ENCODE measurements at regions not wholly inside any gene's neighbourhood (a gene's known extent, or its start where the extent isn't known, plus 50 kb on each side); places are given as distances from the start of the nearest gene placed in this dataset. TPM values are rescaled to one million over a fixed set of nuclear protein-coding genes. Genes with fewer than 3 reads are reported as not detected.

- ATAC-seq: no peak
- intact Hi-C loops (cut with micrococcal nuclease): no loop called here
- no peak for DNase-seq
Measured at GRCh38 chr2:177154809-177155208, 57.8 kb upstream of the HNRNPA3 start.

DNA sequence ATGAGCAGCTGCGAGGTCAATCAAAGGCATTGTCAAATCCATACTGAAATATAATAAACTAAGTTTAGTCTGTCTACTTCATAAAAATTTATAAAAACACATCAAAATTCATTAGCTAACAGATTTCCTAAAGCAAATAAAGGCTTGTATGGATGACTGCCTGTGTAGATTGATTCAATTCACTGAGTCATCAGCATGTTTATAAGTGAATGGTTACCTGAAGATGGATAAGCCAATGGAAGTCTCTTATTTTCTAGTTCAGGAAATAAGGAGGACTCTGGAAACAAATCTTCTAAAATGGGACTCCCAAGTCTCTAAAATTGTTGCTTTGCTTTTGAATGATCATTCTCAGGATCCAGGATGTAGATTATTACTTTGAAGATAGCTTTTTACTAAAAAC is 57.0 kb upstream of the HNRNPA3 start:
- DNase-seq (no peak), ATAC-seq (no peak)
- intact Hi-C loops (cut with micrococcal nuclease): no loop called here

- ATAC-seq: no peak
- DNase-seq: no peak
- intact Hi-C loops (cut with micrococcal nuclease): loop anchor here (5.0 to 10.0 kb wide), 2 partner anchors 170 to 563 kb away; no protein-coding TSS in a partner anchor
Measured at GRCh38 chr2:177161741-177162460, 50.7 kb upstream of the HNRNPA3 start.

Small RNAs in the stretch of these regions (microRNA-seq; reads per million reads assigned to microRNA genes)
- not detected for gene MIR1246 (ENCODE audit: borderline number of aligned reads)

Measured in left ventricle myocardium superior (tissue), 1 donor.